K562 (cell line): ENCODE measurements at regions not wholly inside any gene's neighbourhood (a gene's known extent, or its start where the extent isn't known, plus 50 kb on each side); places are given as distances from the start of the nearest gene placed in this dataset.

ENCODE experiments used
- ATAC-seq: fragments of 200-7000 bp; cut with Tn5 transposase; 3 replicates; pipeline ENCODE4 v1.9.1; 2020; ENCODE audit warnings: moderate library complexity
- BruUV-seq: library from RNA; stranded (reverse); fragments of 400-500 nt; replicated peaks from 2 replicates; lab custom pipeline; 2021; lab: Mats Ljungman, UMichigan
- CTCF ChIA-PET: fragments of 300-600 bp; formaldehyde crosslinking; extraction: SDS; loops from one replicate; lab custom pipeline; 2021; ENCODE audit warnings: low intra/inter-chr PET ratio; lab: Yijun Ruan, JAX
- POLR2A ChIA-PET: fragments of 300-600, 350-650 bp; sonication (Branson Sonifier 250); formaldehyde crosslinking; extraction: SDS; loops from one replicate; lab custom pipeline; 2021; ENCODE audit warnings: antibody characterized with exemption, inconsistent platforms; lab: Yijun Ruan, JAX
- DNase-seq, 4 experiments: peaks; one replicate each; pipeline versions ENCODE4 v3.0.0 to v3.0.0-alpha.2; 2011 to 2018; ENCODE audit warnings: low spot score in 3 of 4, mixed read lengths in 3 of 4; ENCODE audit errors: extremely low read depth in 1 of 4
- FAIRE-seq: peaks from 2 replicates; lab custom pipeline; 2011; peaks lifted over from hg19 to GRCh38; lab: Jason Lieb, UNC
- H2AFZ ChIP-seq: 2 replicates; pipeline ENCODE4 v1.6.0; 2011; ENCODE audit warnings: low read depth, low read length, control low read depth, inconsistent platforms
- H3K27ac ChIP-seq: fragments of 200-600 bp; 3 replicates; pipeline ENCODE4 v1.8.0; 2011; ENCODE audit warnings: low read depth, mild to moderate bottlenecking, control low read depth, inconsistent platforms, low read length, moderate library complexity, mixed read lengths; ENCODE audit errors: extremely low read depth
- H3K27me3 ChIP-seq, 2 experiments: fragments of 300-600 bp in 1 of 2; 2 replicates in 1 of 2; 3 replicates in 1 of 2; pipeline versions ENCODE4 v1.6.0 to v1.8.0; 2011; ENCODE audit warnings: inconsistent platforms in 2 of 2, low read length in 2 of 2, mild to moderate bottlenecking in 1 of 2, mixed read lengths in 1 of 2, moderate library complexity in 1 of 2; ENCODE audit not compliant: control insufficient read depth in 2 of 2, insufficient read depth in 2 of 2
- H3K36me3 ChIP-seq: fragments of 300-600 bp; 3 replicates; pipeline ENCODE4 v1.8.0; 2011; ENCODE audit warnings: mild to moderate bottlenecking, low read length, inconsistent platforms; ENCODE audit not compliant: control insufficient read depth, insufficient read depth
- H3K4me1 ChIP-seq, 2 experiments: fragments of 200-600 bp in 1 of 2; replicated peaks in 1 of 2; 2 replicates in 1 of 2; 3 replicates in 1 of 2; pipeline versions ENCODE4 v1.5.1 to v1.8.0; 2011; ENCODE audit warnings: inconsistent platforms in 2 of 2, low read length in 2 of 2, mild to moderate bottlenecking in 1 of 2, mixed read lengths in 1 of 2, moderate library complexity in 1 of 2; ENCODE audit not compliant: control insufficient read depth in 2 of 2, insufficient read depth in 2 of 2
- H3K4me2 ChIP-seq: 2 replicates; pipeline ENCODE4 v1.6.1; 2011; ENCODE audit warnings: low read length, control low read depth, inconsistent platforms, mixed read lengths; ENCODE audit not compliant: insufficient read depth
- H3K4me3 ChIP-seq: fragments of 200-600 bp; sonication (generic), shearing (Covaris generic); 2 replicates; pipeline ENCODE4 v1.5.1; 2016; ENCODE audit warnings: control low read depth, inconsistent platforms
- H3K79me2 ChIP-seq: fragments of 200-600 bp; 3 replicates; pipeline ENCODE4 v1.8.0; 2011; ENCODE audit warnings: low read length, inconsistent platforms; ENCODE audit not compliant: control insufficient read depth, insufficient read depth
- H3K9ac ChIP-seq, 2 experiments: 2 replicates each; pipeline versions ENCODE4 v1.6.0 to v1.6.1; 2011; ENCODE audit warnings: low read depth in 2 of 2, low read length in 2 of 2, control low read depth in 1 of 2, inconsistent platforms in 1 of 2, mild to moderate bottlenecking in 1 of 2, mixed read lengths in 1 of 2; ENCODE audit not compliant: insufficient read depth in 1 of 2
- H3K9me1 ChIP-seq: one replicate; pipeline ENCODE4 v1.6.0; 2011; ENCODE audit warnings: inconsistent platforms, mild to moderate bottlenecking, low read length, moderate library complexity; ENCODE audit not compliant: control insufficient read depth, insufficient read depth
- H3K9me3 ChIP-seq: replicated peaks from 2 replicates; pipeline ENCODE4 v1.5.1; 2011; ENCODE audit warnings: low read depth, low read length, inconsistent platforms; ENCODE audit not compliant: control insufficient read depth, insufficient read depth
- H4K20me1 ChIP-seq: replicated peaks from 2 replicates; pipeline ENCODE4 v1.6.1; 2011; ENCODE audit warnings: low read length, inconsistent platforms, mixed read lengths; ENCODE audit not compliant: control insufficient read depth, insufficient read depth
- BRD4 ChIP-seq: fragments of 200-600 bp; sonication (generic); IDR thresholded peaks from 2 replicates; pipeline ENCODE4 v1.6.1; 2017; ENCODE audit warnings: inconsistent platforms
- MCM7 ChIP-seq, 2 experiments: fragments of 450-650 bp; IDR thresholded peaks; 2 replicates each; pipeline ENCODE4 v1.6.1; 2016 to 2018
- PHTF2 ChIP-seq: fragments of 250-450 bp; sonication (Bioruptor Pico); IDR thresholded peaks from 2 replicates; pipeline ENCODE4 v1.5.0; 2021; ENCODE audit warnings: mild to moderate bottlenecking
- RBM25 ChIP-seq: fragments of 200-400 bp; formaldehyde crosslinking; IDR thresholded peaks from 2 replicates; pipeline ENCODE4 v1.6.1; 2018; ENCODE audit warnings: low read length, low read depth, moderate library complexity; ENCODE audit not compliant: severe bottlenecking
- RFX1 ChIP-seq: fragments of 450-650 bp; IDR thresholded peaks from 2 replicates; pipeline ENCODE4 v1.6.1; 2016; ENCODE audit warnings: mild to moderate bottlenecking, moderate library complexity
- TAF15 ChIP-seq: fragments of 200-400 bp; formaldehyde crosslinking; IDR thresholded peaks from 2 replicates; pipeline ENCODE4 v1.6.1; 2017; ENCODE audit warnings: mild to moderate bottlenecking, low read depth, low read length, moderate library complexity
- XRCC5 ChIP-seq: fragments of 200-400 bp; formaldehyde crosslinking; IDR thresholded peaks from 2 replicates; pipeline ENCODE4 v1.6.1; 2017; ENCODE audit warnings: low read depth, mild to moderate bottlenecking, low read length
- ZKSCAN8 ChIP-seq: fragments of 200-800 bp; sonication (Bioruptor generic); IDR thresholded peaks from 2 replicates; pipeline ENCODE4 v1.6.1; 2016; ENCODE audit warnings: missing genetic modification characterization, missing compliant biosample characterization
- ZNF146 ChIP-seq: IDR thresholded peaks from one replicate; pipeline ENCODE4 v1.6.1; 2018; ENCODE audit warnings: missing compliant biosample characterization; ENCODE audit not compliant: unreplicated experiment
- ZNF165 ChIP-seq: fragments of 250-450 bp; sonication (Bioruptor Pico); IDR thresholded peaks from 2 replicates; pipeline ENCODE4 v1.4.0; 2020; ENCODE audit warnings: borderline replicate concordance
- WGBS: fragments of 100-300 bp; shearing (Covaris generic); methylation state at CpG from one replicate; pipeline ENCODE4 v1.1.6; 2016; ENCODE audit warnings: low coverage, mixed read lengths; ENCODE audit not compliant: insufficient coverage; ENCODE audit errors: missing lambda C conversion rate; 5-methylcytosine and 5-hydroxymethylcytosine counted together
- in situ Hi-C: fragments of 300-500 bp; cut with MboI; formaldehyde crosslinking; loops from 4 replicates; pipeline ENCODE4 v1.15.0; 2018; ENCODE audit warnings: inconsistent platforms, mixed read lengths
- intact Hi-C: fragments of 100-400 bp; cut with micrococcal nuclease; formaldehyde crosslinking; loops from 2 replicates; pipeline ENCODE4 v1.14.2; 2022
- TF ChIP-seq, protein P1 (sequence below): fragments of 450-650 bp; IDR thresholded peaks from 2 replicates; pipeline ENCODE4 v1.6.1; 2014; ENCODE audit warnings: low read depth, mild to moderate bottlenecking, moderate library complexity, borderline replicate concordance
- TF ChIP-seq, protein P2 (sequence below): fragments of 250-450 bp; sonication (Bioruptor Pico); IDR thresholded peaks from 2 replicates; pipeline ENCODE4 v1.8.0; 2021; ENCODE audit warnings: moderate library complexity, mild to moderate bottlenecking, inconsistent platforms
- TF ChIP-seq, protein P3 (sequence below): sonication (generic); formaldehyde crosslinking; IDR thresholded peaks from 2 replicates; pipeline ENCODE4 v1.8.0; 2022; ENCODE audit warnings: missing genetic modification reagents, mild to moderate bottlenecking, borderline replicate concordance
- TF ChIP-seq, protein P4 (sequence below): fragments of 450-650 bp; IDR thresholded peaks from 2 replicates; pipeline ENCODE4 v1.6.1; 2017; ENCODE audit warnings: antibody characterized with exemption

DNA sequence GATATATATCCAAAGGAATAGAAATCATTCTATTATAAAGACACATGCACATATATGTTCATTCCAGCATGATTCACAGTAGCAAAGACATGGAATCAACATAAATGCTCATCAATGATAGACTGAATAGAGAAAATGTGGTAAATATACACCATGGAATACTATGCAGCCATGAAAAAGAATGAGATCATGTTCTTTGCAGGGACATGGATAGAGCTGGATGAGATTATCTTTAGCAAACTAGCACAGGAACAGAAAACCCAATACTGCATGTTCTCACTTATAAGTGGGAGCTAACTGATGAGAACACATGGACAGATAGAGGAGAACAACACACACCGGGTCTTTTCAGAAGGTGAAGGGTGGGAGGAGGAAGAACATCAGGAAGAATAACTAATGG, 1318.6 kb downstream of the PCDH19 start:
- CTCF ChIA-PET: no interaction called here
- ATAC-seq: no peak
- no peaks in the 10 kb centered on the region for H3K36me3 ChIP-seq
- H3K27ac ChIP-seq: no peak overlapping the region
- H3K9me3 ChIP-seq: no peaks in the 10 kb centered on the region
- H3K9me1 ChIP-seq: no peaks in the 10 kb centered on the region
- H3K9ac ChIP-seq: no peak overlapping the region
- no peak overlapping the region for H3K4me2 ChIP-seq
- H3K79me2 ChIP-seq: no peaks in the 10 kb centered on the region
- POLR2A ChIA-PET: no interaction called here
- no peaks in the 10 kb centered on the region for H3K4me1 ChIP-seq
- no peak overlapping the region for H2AFZ ChIP-seq
- TF ChIP-seq XRCC5: no peak
- TF ChIP-seq TAF15: no peak
- no peak for TF ChIP-seq ZKSCAN8 (CRISPR knock-in tag)
- TF ChIP-seq, protein P1, sequence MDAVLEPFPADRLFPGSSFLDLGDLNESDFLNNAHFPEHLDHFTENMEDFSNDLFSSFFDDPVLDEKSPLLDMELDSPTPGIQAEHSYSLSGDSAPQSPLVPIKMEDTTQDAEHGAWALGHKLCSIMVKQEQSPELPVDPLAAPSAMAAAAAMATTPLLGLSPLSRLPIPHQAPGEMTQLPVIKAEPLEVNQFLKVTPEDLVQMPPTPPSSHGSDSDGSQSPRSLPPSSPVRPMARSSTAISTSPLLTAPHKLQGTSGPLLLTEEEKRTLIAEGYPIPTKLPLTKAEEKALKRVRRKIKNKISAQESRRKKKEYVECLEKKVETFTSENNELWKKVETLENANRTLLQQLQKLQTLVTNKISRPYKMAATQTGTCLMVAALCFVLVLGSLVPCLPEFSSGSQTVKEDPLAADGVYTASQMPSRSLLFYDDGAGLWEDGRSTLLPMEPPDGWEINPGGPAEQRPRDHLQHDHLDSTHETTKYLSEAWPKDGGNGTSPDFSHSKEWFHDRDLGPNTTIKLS: no peak
- TF ChIP-seq PHTF2 (CRISPR knock-in tag): no peak
- TF ChIP-seq ZNF146 (CRISPR knock-in tag): peak; percentile 44
- TF ChIP-seq, protein P2, sequence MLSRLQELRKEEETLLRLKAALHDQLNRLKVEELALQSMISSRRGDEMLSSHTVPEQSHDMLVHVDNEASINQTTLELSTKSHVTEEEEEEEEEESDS (CRISPR knock-in tag): no peak
- TF ChIP-seq RFX1: no peak
- TF ChIP-seq, protein P3, sequence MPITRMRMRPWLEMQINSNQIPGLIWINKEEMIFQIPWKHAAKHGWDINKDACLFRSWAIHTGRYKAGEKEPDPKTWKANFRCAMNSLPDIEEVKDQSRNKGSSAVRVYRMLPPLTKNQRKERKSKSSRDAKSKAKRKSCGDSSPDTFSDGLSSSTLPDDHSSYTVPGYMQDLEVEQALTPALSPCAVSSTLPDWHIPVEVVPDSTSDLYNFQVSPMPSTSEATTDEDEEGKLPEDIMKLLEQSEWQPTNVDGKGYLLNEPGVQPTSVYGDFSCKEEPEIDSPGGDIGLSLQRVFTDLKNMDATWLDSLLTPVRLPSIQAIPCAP (CRISPR knock-in tag): no peak
- TF ChIP-seq, protein P4, sequence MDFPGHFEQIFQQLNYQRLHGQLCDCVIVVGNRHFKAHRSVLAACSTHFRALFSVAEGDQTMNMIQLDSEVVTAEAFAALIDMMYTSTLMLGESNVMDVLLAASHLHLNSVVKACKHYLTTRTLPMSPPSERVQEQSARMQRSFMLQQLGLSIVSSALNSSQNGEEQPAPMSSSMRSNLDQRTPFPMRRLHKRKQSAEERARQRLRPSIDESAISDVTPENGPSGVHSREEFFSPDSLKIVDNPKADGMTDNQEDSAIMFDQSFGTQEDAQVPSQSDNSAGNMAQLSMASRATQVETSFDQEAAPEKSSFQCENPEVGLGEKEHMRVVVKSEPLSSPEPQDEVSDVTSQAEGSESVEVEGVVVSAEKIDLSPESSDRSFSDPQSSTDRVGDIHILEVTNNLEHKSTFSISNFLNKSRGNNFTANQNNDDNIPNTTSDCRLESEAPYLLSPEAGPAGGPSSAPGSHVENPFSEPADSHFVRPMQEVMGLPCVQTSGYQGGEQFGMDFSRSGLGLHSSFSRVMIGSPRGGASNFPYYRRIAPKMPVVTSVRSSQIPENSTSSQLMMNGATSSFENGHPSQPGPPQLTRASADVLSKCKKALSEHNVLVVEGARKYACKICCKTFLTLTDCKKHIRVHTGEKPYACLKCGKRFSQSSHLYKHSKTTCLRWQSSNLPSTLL: no peak
- peak; percentile 45 for TF ChIP-seq RBM25
- no peak for TF ChIP-seq ZNF165 (CRISPR knock-in tag)
- no peak for TF ChIP-seq BRD4
- TF ChIP-seq MCM7 (IDR thresholded peaks at IDR 0.05): no peak
- TF ChIP-seq, all 486 proteins: peak for 2
- in situ Hi-C loops: no loop called here
- no peak overlapping the region for H3K4me3 ChIP-seq
- DNase-seq (no peak), FAIRE-seq (no peak)
- BruUV-seq: no TSS peak
- intact Hi-C loops: no loop called here
- no peaks in the 10 kb centered on the region for H4K20me1 ChIP-seq
- 0% methylated on average over 1 of the region's 1 CpG for WGBS
- H3K27me3 ChIP-seq: no peaks in the 10 kb centered on the region
